HG03432 (cell line): ENCODE measurements at regions not wholly inside any gene's neighbourhood (a gene's known extent, or its start where the extent isn't known, plus 50 kb on each side); places are given as distances from the start of the nearest gene placed in this dataset.

ENCODE experiments used
- ATAC-seq: cut with Tn5 transposase; IDR thresholded peaks from one replicate; pipeline ENCODE4 v1.9.1; 2021; ENCODE audit warnings: mild to moderate bottlenecking, moderate library complexity; ENCODE audit not compliant: unreplicated experiment

DNA sequence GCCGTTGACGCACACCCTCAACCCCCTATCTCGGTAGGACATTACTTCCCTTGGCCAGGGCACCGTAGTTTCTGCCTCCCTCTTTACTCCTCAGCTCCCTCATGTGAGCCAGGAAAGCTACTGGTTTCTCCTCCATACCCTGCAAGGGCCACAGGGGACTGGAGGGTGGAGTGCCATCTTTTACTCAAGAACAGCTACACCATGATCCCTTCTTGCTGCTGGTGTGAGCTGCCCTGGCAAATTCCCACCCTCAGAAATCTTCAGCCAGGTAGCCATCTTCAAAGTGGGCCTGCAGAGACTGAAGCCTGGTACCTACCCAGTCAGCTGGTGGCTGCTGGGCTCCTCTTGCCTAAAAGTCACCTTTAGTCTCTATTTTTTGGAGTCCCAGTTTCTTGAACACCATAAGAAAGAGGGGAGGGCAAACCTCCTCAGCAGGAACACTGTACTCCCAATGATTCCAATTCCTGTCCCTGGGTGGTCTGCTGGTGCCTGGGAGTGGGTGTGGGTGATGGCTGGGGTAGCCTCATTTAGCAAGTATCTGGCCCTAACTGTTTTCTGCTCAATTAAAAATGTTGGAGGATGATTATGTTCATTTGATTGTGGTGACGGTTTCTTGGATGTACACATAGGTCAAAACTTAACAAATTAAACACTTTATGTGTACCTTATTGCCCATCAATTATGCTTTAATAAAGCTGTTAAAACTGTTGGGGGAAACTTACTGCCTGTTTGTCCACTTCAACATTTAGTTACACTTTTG is 105.0 kb upstream of the NPY start:
- no peak for ATAC-seq

DNA sequence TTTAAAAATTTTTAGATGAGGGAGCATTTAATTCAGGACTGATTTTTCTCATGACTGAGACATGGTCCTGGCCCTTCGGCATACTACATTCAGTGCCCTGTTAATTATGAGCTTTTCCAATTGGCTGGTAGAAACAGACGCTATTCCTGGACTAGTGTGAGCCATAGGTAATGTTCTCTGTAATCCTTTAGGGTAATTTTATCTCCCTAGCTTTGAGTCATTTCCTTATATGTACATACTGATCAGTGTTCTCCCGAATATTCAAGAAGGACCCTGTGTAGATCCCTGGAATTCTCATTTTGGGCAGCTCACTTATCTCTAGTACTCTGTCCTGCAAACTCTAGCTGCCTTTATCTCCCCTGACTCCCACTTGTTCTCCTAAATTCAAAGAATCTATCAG is 92.6 kb upstream of the NPY start:
- ATAC-seq, result no peak

DNA sequence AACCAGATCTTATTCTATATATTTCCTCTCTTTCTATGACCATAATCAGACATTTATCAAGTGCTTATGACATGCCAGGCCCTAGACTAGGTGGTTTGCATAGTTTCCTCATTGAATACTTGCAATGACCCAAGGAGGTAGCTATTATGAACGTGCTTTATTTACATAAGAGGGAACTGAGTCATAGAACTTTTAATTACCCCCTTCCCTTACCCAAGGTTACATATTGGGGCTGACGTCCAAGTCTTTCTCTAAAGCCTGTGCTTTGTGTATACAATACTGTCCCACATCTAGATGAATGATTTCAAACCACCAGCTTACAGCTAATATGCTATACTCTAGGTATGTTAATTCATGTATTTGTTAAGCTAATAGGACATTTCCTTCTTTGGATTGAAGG is 91.9 kb upstream of the NPY start:
- ATAC-seq, result no peak

DNA sequence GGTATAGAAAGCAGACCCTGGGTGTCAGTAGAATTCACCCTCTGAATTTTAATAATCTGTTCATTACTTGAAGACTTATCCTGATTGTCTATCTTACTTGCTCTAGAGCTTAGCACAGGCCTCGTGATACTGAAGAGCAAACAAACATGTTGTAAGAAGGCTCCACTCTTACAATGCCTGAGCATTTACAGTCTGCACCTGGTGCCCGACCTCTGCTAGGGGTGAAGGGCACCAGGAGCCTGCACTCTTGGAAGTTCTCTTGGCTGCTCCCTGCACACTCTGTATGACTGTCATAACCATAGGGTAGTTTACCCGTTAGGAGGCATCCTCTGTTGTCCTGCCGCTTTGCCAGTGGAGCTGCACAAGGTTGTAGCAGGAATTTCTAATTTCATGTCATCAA is 91.3 kb upstream of the NPY start:
- no peak for ATAC-seq

DNA sequence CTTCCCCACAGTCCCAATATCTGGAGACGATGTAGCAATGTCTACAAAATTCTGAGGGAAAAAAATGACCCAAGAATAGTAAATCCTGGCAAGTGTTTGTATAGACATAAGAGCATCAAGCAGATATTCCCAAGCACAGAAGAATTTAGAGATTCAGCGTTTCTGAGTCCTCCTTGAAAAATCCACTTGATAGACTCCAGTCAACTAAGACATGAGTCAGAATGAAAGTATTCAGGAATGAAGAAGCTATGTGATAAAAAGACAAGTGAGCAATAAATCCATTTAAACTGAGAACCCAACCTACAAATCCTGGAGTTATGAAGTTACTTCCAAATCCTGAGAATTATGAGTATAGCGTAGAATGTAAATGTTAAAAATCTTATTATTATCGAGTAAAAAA is 86.1 kb upstream of the NPY start:
- ATAC-seq, result no peak

DNA sequence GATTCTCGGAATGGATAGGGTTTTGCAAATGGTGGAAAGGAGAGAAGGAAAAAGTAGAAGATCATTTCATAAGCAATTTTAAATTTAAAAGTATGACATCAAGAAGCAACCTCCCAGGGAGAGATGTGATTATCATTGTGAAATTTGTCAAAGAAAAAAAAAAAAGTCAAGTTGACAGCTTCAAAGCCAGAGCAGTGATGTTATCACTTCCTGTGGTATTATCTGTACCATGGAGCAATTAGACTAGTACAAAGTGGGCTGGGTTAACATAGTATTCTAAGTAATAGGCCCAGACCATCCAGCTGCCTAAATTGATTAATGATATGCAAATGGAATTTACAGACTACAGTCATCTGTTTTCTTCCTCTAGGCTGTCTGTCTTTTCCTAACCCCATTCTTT is 84.0 kb upstream of the NPY start:
- ATAC-seq, result no peak

DNA sequence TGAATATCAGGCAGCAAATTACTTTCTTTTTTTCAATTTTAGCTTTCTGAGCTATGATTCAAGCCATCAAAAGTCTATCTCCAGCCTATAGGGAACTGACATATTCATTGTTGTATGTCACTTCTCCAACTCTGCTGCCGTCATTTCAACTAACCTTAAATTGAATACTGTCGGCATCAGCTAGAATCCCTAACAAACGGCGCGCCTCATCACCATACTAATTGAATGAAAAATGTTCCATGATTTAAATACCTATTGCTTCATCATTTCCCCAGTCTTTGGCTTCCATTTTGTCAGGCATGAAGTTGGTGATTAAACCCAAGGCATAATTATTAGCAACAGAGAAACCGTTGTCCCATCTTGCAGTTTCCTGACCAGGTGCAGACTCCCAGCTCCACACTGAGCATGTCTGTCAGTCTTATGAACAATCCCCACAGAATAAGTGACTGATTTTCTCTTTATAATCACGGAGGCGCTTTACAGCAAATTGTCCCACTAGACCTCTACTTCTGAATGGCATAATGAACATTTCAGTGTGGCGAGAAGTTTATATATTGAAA is 83.5 kb upstream of the NPY start:
- no peak for ATAC-seq

DNA sequence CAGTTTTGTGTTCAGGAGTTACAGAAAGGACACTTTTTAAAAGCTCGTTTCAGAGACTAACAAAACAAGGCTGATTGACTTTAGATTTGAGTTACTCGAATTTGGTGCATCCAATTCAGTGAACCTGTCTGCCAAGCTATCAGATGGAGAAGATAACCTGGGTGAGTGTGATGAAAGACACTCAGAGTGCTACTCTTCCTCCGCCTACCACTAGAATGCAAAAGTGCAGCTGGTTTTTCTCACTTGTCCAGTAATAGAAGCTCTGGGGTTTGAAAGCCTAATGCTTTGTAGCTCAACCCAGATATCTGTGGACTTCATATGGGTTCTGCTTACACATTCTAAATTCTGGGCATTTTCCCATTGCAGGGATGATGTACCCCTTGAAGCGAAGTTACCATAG is 82.8 kb upstream of the NPY start:
- no peak for ATAC-seq

DNA sequence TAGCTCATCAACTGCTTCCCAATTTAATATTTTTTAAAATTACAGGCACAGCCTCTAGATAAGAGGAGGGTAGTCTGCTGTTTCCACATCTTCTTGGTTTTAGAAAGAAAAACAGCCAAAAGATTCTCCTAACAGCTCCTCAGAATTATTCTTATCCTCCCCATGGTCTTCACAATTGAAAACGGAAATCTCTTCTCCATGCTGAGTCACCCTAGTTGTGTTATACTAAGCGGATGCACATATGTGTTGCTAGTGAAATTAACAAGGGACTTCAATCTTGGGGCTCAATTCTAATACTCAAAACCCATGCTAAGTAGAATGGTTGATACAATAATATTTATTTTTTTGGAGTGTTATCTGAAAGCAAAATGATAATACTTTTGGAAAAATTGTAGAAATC is 71.9 kb upstream of the NPY start:
- ATAC-seq, result no peak

DNA sequence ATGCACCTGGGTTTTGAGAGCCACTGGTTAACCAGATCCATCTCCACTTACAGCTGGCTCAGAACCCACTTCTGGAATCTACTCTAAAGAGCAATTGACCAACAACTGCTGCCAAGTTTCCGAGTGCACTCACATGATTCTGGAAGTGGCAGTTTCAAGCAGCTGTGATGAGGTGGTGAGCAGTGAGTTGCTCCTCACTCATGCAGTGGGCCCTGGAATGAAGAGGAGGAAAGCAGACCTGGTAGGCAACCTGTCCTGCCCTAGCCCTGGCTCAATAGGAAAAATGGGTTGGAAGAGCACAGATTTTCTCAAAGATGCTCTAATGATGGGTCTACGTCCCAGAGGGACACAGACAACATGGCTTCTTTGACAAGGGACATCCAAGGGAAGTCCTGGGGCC is 70.7 kb upstream of the NPY start:
- no peak for ATAC-seq

DNA sequence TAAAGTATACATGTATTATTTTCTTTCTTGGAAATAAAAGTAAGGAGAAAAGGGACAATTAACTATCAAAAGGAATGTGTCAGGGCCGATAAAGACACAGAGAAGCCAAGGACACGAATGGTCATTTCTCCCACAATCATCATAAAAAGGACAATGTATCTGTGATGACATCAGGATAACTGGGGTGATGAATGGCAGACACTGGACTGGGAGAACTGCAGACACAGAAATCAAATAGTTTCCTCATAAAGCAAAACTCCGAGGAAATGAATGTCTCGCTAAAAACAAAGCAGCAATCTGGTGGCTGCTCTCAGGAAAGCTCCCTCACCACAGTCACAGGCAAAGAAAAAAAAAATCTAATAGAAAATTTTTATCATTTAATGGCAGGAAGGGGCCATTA is 69.3 kb upstream of the NPY start:
- no peak for ATAC-seq

DNA sequence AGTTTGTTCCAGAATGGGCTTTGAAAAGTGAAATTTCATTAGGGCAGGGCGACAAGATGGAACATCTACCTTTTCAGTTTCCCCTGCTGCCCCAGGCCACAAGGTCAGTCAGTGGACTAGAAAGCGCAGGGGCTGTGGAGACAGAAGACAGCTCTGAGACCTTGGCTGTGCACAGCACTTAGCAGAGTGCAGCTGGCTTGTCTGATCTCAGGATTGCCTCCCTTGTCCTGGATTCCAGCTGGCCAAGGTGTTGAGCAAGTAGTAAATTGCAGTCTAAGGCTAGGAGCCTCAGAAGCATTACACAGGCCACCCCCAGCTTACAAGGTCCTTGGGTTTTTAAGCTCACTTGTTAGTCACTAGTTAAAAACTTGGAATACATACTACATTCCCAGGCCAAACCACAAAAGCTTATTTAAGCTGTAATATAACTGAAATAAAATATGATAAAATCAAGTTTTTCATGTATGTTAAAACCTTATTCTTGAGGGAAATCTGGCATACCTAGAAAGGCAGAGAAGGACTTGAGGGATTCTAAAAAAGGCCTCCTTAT is 67.3 kb upstream of the NPY start:
- ATAC-seq, result no peak

DNA sequence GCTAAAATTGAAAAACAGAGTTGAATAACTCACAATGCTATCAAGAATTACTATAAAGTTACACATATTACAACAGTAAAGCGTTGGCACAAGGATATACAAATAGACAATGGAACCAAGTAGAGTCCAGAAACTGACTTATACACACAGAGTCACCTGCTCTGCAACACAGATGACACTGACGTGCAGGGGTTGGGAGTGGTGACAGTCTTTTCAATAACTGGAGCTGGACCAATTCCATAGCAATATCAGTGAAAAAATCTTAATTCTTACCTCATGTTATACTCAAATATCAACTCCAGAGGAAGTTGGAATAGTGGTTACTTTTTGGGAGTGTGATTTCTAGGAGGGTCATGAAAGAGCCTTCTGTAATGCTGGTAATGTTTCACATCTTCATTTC is 62.5 kb upstream of the NPY start:
- no peak for ATAC-seq

DNA sequence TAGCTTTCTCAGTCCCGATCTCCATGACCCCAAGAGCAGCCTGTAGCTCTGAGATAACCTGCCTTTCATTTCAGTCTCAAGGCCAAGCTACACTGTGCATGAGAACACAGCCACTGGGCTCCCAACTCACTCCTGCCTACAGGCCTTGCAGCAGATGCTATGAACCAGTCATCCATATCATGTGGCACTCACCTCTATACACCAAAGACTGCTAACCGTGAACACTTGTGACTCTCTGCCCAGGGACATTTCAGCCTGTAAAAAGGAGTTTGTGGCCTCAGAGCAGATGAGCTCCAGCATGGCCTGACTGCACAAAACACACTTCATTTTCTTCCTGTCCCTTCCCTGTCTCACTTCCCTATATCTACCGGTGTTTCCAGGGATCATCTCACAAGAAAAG is 56.9 kb upstream of the NPY start:
- ATAC-seq, result peak; percentile 58

DNA sequence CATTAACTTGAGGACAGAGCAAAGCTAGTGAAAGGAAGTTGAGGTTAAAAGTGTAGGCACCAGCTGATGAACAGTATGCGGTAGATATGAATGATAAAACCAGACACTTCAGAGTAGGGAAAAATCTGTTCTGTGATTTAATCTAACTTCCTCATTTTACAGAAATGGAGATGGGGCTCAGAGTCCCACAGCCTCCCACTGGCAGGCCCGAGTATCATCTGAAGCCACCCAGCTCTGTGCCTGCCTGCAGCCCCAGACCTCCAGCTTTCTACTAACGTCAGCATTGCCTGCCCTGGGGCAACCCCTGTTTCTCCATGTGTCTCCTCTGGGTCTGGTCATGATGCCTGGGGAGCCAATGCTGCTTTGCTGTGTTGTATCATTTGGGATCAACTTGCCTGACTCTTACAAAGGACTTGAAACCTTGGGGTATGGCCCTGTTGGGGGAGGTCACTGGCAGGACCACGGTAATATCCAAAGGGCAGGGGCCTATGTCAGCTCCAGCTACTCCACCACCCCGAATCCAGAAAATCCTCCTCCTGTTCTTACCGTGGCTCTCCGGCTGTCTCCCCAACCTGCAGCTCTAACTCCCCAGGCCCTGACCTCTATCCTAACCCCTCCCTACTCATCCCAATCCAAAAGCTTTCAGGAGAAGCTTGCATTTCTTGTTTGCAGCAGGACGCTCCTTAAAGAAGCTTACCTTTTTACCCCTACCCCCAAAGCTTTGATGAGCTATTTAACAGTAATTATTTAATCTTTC is 56.2 kb upstream of the NPY start:
- peak; percentile 93 for ATAC-seq

DNA sequence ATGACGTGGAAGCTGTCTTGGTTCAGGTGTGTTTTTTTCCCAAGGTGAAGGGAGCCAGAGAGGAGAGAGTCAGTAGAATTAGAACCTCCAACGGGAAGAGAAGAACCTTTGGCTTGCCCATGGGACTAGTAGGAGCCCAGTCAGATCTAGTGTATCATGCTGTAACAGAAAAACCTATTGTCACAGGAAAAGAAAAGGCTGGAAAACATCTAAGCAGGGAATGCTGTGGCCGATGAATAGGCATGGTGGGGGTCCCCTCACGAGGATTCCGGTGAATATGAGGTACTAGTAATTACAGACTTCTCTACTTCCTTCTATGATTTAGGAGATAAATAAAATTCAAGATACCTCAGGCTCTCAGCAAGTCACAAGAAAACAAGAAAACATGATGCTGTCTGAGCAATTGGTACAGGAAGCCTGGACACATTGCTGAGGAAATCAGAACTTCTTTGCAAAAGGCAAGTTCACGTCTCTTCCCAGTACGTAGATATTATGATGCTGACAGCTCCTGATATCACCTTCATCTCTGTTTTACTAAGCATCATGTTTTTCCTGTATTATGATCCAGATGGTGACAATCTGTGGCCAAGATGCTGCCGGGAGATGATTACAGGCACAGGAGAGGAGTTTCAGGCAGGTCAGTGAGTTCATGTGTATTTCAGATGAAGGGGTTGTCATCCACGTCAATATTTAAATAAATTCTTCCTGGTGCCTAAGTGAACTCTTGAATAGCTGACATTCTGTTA is 54.3 kb upstream of the NPY start:
- ATAC-seq, result no peak

DNA sequence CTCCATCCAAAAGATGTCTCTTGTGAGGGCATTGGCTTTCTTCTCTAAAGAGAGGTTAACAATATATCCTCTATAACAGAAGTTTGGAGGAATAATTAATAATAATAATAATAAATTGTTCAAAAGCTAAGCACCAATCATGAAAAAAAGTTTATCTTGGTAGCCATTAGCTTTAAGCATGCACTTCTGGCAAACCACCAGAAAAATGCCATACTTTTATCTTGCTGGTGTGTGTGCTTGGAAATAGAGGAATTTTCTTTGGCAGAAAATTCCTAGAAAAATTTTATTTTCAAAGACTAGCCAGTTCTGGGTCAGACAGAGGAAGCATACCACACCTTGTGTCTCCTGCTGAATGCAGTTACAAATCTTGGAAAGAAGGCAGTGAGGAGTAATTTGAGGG is 52.5 kb upstream of the NPY start:
- ATAC-seq, result no peak

DNA sequence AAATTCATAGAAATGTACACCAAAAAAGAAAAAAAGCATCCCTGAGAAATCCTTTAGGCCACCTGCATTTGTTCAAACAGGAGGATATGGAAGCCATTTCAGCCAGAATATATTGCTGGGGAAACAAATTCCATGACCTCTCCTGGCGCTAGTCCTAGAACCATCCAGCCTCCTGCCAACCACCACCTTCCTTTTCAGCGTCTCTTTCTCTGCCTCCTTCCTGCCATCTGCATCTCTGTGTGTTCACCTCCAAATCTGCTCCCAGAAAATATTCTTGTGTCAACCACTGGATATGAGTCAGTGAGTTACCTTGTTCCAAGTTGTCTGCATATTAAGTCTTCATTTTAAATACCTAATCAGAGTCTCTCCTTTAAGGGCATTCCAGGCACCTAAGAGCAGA is 50.6 kb upstream of the NPY start:
- no peak for ATAC-seq
